ENCODE measurements at regions not wholly inside any gene's neighbourhood (a gene's known extent, or its start where the extent isn't known, plus 50 kb on each side); places are given as distances from the start of the nearest gene placed in this dataset.

- TF ChIP-seq CTCF (conservative IDR thresholded peaks at IDR 0.05; ENCODE audit: low read length) (no peak), EZH2phosphoT487 (IDR thresholded peaks at IDR 0.05; ENCODE audit: borderline replicate concordance, low read depth, low read length) (no peak)
Observed at GRCh38 chr5:30725073-30725472, 468.4 kb upstream of the CDH6 start.

All from OCI-LY7 (cell line).